ENCODE measurements at regions not wholly inside any gene's neighbourhood (a gene's known extent, or its start where the extent isn't known, plus 50 kb on each side); places are given as distances from the start of the nearest gene placed in this dataset.
A peak's percentile ranks its signal among the peaks of the same experiment; 100 is the strongest.
"Not testable (repeated sequence)": the region's sequence is repeated elsewhere in the genome, so short reads cannot be mapped to it uniquely, and the experiment has no call there.

DNA sequence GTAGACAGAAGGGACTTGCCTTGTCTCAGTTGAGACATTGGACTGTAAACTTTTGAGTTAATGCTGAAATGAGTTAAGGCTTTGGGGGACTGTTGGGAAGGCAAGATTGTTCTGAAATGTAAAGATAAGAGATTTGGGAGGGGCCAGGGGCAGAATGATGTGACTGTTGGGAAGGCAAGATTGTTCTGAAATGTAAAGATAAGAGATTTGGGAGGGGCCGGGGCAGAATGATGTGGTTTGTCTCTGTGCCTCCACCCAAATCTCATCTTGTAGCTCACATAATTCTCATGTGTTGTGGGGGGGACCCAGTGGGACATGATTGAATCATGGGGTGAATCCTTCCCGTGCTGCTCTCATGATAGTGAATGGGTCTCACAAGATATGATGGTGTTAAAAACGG lies 1217.1 kb downstream of the GALC start:
- not testable (repeated sequence) for DNase-seq

DNA sequence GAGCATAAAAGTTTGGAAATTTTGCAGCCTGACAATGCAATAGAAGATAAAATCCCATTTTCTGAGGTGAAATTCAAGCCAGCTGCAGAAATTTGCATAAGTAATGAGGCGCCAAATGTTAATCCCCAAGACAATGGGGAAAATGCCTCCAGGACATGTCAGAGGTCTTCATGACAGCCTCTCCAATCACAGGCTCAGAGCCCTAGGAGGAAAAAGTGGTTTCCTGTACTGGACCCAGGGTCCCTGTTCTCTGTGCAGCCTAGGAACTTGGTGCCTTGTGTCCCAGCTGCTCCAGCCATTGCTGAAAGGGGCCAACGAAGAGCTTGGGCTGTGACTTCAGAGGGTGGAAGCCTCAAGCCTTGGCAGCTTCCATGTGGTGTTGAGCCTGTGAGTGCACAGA lies 1218.1 kb downstream of the GALC start:
- DNase-seq = no peak

DNA sequence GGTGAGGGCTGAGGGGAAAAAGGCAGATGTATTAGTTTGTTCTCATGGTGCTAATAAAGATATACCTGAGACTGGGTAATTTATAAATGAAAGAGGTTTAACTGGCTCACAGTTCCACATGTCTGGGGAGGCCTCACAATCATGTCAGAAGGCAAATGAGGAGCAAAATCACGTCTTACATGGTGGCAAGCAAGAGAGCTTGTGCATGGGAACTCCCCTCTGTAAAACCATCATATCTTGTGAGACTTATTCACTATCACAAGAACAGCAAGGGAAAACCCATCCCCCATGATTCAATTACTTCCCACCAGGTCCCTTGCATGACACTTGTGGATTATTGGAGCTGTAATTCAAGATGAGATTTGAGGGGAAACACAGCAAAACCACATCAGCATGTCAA lies 1220.9 kb downstream of the GALC start:
- no peak for DNase-seq

DNA sequence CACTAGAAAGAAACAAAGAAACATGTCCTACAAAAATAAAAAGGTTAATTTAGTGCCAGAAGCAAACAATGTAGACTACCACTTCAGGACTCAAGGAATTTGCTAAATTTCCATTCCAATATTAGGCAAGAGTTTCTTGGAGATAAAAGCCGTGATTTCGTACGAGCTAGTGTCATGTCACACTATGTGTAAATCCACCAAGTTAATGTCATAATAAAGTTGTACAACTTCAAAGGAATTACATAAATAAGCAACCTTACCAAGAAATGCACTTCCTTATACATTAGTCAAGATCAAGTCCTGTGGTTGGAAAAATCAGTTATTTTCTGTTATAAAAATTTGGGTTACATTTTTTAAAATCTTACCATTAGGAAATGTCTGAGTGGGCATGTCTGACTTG lies 1222.8 kb downstream of the GALC start:
- DNase-seq = no peak

DNA sequence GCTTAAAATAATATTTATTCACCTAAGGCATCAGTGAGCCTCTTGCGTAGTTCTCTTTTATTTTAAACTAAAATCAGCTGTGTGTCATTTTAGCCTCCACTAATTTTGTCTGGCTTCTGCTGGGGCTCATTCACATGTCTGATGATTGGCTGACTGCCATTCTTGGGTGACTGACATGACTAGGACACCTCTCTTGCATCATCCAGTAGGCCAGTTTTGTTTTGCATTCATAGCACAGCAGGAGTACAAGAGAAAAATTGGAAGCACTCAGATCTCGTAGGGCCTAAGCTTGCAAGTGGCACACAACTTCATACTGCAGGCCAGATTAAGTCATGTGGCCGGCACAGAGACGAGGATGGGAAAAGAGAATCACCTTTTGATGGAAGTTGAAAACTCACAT lies 1226.5 kb downstream of the GALC start:
- DNase-seq = no peak

DNA sequence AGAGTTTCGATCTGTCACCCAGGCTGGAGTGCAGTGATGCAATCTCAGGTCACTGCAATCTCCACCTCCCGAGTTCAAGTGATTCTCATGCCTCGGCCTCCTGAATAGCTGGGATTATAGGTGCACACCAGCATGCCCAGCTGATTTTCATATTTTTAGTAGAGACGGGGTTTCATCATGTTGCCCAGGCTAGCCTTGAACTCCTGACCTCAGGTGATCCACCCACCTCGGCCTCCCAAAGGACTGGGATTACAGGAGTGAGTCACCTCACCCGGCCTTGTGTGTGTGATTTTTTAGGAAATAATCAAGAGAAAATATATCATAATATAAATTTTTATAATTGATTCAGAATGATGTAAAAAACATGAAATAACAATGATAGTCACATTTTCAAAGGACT lies 1231.4 kb downstream of the GALC start:
- DNase-seq = no peak

DNA sequence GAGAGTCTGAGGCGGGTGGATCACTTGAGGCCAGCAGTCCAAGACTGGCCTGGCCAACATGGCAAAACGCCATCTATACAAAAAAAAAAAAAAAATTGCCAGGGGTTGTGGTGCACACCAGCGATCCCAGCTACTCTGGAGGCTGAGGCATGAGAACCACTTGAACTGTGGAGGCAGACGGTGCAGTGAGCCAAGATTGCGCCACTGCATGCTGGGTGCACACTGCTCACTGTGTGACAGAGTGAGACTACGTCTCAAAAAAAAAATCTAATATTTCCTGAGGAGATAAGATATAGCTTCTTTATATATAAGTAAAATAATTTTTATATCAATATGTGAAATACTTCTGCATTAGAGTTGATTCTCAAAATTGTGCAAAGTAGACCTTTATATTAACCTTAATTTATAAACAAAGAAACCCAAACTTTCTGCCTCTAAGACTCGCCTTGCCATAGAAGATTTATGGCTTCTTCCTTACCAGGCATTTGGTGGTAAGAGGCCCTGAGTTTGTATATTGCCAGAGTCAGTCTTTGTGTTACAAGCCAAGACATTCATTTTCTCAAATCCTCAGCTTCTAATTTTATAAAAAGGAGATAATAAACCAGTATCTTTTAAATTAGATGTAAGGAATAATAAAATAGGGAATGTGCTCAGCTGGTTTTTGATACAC lies 1226.7 kb downstream of the FLRT2 start:
- no peak for DNase-seq

DNA sequence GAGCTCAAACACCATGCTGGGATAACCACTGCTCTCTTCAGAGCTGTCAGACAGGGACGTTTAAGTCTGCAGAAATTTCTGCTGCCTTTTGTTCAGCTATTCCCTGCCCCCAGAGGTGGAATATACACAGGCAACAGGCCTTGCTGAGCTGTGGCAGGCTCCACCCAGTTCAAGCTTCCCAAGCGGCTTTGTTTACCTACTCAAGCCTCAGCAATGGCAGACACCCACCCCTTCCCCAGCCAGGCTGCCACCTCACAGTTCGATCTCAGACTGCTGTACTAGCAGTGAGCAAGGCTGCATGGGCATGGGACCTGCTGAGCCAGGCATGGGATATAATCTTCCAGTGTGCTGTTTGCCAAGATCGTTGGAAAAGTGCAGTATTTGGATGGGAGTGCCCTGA lies 1220.5 kb downstream of the FLRT2 start:
- DNase-seq = not testable (repeated sequence)

DNA sequence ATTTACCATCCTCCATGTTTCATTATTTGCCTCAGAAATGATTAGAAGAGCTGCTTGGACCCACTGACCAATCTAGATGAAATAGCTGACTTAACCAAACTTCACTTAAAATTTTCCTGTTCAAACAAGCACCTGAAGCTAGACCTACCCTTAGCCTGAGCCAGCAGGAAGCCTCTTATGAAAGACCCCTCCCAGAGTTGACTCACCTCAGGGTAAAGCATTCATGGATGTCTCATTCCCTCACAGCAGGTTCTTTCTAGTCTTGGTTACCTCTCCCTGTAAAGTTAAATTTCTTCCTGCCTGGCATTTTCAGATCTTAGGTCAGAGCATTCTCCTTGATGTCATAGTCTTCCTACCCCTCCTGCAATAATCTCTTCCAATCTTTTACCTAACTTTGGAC lies 1209.8 kb downstream of the FLRT2 start:
- DNase-seq = no peak

DNA sequence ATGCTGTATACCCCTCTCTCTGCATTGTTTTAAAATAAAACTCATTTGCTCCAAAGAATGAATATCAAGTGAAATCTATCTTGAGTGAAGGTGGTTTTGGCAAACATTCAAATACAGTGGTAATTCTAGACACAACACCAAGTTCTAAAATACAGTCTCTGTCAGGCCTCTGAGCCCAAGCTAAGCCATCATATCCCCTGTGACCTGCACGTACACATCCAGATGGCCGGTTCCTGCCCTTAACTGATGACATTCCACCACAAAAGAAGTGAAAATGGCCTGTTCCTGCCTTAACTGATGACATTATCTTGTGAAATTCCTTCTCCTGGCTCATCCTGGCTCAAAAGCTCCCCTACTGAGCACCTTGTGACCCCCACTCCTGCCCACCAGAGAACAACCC lies 1201.5 kb downstream of the FLRT2 start:
- not testable (repeated sequence) for DNase-seq

DNA sequence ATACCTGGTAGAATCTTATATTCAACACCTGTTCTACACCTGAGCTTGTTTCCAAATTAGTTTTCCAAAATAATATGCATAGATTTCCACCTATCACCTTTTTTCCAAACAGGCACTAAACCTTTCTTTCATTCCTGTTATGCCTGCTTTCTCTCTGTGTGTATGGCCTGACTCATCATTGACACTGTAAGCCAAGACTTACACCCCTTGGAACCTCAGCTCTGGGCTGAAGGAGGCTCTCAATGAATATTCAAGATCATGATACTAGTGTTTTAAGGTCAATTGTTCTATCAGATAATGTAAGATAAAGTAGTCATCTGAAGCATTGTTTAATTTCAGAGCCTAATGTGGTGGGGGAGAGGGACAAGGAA lies 1193.3 kb downstream of the FLRT2 start:
- no peak for DNase-seq

DNA sequence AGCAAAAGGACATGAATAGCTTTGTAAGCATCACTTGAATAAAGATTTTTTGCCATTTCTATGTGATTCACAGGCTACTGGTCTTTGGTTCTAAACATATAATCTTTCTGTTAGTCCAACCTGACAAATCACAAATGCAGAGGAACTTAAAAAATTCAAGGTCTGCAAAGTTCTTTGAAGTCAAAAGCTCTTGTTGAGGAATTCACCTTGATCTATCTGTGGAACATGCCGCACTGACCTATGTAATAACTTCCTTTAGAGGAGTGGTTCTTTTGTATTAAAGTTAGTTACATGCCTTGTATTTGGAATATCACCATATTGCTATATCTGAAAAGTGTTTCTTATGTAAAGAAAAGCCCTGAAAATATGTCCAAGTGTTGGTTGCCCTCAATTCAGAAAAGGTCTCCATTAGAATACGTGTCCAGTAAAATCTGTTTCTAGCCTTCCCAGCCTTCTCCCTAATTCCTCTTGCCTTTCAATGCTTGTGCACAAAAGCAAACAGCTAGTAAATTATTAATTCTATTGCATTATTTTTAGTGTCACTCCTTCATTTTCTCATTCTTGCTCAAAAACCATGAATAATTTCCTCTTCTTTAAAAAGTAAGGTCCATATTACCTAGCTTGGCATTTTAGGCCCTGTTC lies 1192.8 kb downstream of the FLRT2 start:
- DNase-seq = no peak

DNA sequence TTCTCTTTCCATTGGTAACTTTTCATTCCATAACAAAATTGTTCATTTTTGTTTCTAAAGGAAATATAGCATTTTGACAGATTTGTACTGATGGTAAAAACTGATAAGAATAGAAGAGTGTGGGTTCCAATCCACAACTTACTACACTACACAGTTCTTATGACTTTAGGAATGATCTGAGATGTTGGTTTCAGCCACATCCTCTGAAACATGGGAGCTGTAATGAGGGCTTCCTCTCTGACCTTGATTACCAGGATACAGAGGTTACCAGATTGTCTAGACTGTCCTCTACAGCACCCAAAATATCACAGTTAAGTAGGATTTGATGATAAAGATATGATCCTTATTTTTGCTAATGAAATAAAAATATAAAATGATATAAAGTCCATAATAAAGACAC lies 1184.6 kb downstream of the FLRT2 start:
- no peak for DNase-seq

DNA sequence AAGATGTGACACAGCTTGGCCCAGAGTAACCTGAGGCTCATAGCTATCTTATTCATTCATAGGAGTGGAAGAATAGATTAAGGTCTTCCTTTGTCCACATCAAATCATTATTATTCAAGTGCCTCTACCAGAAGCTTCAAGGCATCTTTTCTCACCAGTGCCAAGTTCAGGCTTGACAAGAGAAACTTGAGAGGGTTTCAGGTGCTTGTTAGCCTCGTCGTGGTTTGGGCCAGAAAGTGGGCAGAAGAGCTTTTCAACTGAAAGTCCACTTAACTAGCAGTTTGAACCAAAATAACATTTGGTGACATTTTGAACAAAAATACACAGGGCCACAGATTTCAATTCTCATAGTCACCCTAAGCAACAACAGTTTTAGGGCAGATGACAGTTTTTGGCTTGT lies 1184.2 kb downstream of the FLRT2 start:
- no peak for DNase-seq

DNA sequence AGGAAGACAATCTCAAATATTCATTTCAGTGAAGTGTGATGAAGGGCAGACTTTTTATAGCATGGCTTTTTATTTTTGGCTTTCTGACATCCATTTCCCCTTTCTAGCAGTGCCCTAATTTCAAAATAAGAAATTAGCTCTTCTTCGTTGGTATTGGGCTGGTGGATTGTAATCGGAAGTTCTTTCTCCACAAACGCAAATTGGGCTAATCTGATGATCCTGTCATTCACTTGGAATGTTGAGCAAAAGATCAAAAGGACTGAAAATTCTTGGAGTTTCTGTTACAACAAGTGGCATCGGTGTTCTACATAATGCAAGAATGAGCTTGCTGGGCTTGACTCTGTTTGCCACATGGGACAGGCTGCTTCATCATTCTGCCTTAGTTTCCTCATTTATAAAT lies 1182.8 kb downstream of the FLRT2 start:
- DNase-seq = no peak

DNA sequence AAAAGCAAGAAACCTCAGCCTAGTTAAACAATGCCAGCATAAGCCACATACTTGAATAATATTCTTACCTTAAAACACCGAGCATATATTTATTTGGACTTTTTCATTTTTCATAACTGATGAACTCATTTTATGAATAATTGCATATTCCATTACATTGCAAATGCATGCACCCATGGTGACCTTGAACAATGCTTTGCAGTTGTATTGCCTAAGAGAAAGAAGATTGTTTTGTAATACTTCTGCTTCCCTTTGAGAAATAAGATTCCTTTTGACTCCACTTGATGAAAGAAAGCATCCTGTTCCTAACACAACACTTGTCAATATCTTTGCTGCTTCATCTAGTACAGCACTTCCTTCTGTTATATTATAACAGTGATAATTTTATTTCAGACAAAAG lies 1182.2 kb downstream of the FLRT2 start:
- no peak for DNase-seq

DNA sequence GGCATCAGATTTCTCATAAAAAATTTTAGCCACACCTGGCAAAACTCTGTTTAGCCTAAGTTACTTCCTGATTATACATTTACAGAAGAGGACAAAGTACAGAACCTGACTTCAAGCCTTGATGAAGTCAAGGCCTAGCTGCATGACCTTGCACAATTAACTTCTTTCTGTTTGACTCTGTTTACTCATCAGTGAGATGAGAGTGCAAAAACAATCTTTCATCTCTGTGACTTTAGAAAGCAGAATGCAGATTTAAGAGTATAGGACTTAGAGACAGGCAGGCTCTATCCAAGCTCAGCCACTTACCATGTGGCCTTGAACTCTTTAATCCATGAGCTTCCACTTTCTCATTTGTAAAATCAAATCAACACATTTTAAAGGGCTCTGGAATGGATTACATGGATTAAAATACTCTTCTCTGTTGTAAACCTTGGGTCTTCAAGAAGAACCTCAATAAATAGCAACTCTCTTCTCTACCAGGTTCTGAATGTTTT lies 1178.9 kb downstream of the FLRT2 start:
- no peak for DNase-seq

DNA sequence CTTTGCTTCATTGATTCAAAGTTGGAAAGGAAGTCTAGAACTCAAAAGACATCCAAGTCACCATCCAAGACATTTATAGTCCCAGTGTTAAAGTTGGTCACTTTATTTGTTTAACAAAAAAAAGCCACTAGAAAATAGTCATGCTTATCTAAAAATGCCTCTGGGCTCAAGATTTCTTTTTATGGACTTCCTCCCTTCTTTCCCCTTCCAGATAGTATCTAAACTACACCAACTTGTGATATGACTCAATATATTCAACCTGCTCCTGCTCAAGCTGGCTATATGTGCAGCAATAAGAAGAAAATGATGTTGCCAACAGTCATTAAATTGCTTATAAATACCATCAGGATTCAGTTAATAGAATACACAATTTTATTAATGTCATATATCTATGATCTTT lies 1177.1 kb downstream of the FLRT2 start:
- DNase-seq = no peak

DNA sequence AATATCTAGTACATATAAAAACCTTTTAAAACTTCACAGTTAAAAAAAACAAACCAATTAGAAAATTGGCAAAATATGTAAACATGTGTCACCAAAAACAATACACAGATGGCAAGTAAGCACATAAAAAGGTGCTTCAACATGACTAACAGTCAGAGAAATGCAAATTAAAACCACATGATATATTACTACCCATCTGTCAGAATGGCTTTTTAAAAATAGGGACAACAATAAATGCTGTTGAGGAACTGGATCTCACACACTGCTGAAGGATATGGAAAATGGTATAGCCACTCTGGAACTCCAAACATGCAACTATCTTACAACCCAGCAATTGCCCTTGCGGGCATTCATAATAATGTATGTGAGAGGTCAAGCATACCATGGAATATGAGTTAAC lies 1153.6 kb downstream of the FLRT2 start:
- no peak for DNase-seq

DNA sequence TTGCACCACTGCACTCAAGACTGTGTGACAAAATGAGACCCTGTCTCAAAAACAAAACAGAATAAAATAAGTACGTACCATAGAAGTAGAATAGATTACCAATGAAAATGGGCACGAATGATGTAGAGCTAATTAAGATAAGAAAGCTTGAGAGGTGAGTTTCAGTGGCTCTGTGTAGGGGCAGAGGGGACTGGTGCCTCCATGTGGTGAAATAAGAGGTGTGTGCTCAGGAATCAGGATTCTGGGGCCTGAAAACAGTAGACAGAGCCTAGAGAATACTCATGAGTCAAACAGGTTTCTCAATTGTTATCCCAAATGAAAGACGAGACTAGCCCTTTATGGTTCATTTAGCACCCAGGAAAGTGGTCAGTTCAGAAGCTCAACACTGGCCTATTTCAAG lies 1145.1 kb downstream of the FLRT2 start:
- no peak for DNase-seq

DNA sequence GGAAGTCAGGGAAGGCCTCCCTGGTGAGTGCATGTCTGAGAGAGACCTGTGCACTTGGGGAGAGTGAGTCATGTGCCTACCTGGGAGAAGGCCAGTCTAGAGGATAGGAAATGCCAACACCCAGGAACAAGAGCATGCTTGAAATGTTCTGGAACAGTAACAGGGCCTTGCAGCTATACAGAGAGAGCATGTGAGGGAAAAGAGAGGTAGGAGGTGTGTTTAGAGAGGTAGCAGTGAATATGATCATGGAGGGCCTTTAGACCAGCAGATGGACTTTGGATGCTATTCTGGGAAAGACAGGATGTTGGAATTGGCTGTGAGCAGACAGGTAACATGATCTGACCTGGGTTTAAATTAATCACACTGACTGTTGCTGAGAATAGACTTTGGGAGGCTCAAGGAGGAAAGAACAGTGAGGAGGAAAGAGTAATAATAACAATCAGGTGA lies 1143.6 kb downstream of the FLRT2 start:
- DNase-seq = no peak

DNA sequence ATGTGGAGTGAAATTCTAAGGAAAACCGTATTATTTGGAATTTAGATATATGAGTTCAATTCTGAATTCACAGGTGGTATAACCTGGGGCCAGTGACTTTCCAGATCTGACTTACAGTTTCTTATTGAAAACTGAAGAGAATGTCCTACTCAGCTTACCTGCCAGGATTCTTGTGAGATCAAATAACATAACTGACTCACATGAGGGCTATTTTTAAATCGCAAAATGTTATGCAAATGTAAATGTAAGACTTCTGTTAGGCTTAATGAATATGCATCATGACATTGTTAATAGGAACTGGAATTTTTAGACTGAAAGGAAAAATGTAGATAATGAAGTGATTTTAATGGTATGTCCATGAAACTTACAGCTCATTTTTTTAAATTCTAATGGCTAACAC lies 1142.1 kb downstream of the FLRT2 start:
- DNase-seq = no peak

DNA sequence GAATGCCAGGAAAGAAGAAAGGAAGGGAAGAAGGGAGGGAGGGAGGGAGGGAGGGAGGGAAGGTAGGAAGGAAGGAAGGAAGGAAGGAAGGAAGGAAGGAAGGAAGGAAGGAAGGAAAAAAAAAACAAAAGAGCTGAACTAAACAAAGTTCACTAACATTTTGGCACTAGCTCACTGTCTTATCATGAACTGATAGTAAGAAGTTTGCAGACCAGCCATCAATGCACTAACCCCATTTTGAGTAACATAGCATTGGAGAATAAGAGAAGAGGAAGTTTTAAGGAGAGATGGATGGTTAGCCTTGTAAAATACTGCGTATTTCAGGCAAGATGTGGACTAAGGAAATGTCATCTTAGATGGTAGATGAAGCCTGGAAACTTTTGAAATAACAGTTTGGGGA lies 1136.0 kb downstream of the FLRT2 start:
- no peak for DNase-seq

DNA sequence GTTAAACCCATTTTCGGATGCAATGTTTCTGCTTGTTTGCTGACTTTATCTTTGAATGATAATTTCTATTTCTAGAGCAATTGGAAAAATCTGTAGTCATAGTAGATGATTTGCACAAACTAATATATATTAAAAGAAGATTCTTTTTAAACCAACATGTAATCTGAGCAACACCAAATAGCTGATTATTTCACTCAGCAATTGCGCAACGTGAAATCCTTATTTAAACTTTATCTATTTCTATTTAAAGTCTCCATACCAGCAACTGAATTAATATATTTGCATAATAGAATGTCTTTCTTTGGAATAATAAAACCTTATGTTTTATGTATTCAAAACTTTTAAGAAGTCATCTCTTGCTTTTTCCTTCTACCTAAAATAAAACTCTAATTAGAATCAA lies 1132.4 kb downstream of the FLRT2 start:
- no peak for DNase-seq

DNA sequence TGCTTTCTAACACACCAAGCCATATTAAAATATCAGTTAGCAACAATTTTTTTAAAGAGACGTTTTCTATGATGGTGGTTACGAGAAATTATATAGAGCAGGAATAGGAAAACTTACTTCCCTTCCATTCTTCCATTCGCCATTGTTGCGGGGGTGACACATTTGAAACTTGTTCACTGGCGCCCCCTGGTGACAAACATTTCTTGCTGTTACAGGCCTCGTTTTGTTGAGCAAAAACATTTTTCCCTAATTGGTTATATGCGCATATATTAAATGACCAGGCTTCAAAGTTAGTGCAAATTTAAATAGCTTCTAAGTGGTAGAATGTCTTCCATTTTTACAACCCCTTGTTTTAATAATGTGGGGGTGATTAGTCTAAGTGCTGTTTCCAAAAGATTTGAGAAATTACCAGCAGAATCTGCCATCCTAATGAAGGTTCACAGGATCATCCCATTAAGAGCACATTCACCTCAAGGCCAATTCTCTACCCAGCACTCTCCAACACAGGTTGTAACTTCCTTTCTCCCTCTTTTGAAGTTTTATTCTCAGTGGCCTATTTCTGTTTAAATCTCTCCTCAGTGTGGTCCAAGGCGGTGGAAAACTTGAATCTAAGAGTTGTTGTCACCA lies 1124.7 kb downstream of the FLRT2 start:
- peak; percentile 9 for DNase-seq
